Neuronal stem cell (in vitro differentiated cells): ENCODE measurements at regions not wholly inside any gene's neighbourhood (a gene's known extent, or its start where the extent isn't known, plus 50 kb on each side); places are given as distances from the start of the nearest gene placed in this dataset.
A peak's percentile ranks its signal among the peaks of the same experiment; 100 is the strongest.

Source experiments
- DNase-seq: peaks from one replicate; pipeline ENCODE4 v3.0.0-alpha.2; 2013; ENCODE audit warnings: low spot score
- H2AFZ ChIP-seq: one replicate; pipeline ENCODE4 v1.6.1; 2013; ENCODE audit warnings: mild to moderate bottlenecking, low read length, inconsistent platforms
- H2AK5ac ChIP-seq: 2 replicates; pipeline ENCODE4 v1.6.1; 2013; ENCODE audit warnings: low read depth, mild to moderate bottlenecking, inconsistent platforms, low read length, moderate library complexity, mixed read lengths
- H2BK120ac ChIP-seq: 2 replicates; pipeline ENCODE4 v1.6.1; 2013; ENCODE audit warnings: low read depth, mild to moderate bottlenecking, inconsistent platforms, low read length, moderate library complexity, mixed read lengths
- H2BK12ac ChIP-seq: one replicate; pipeline ENCODE4 v1.6.1; 2013; ENCODE audit warnings: low read length, inconsistent platforms
- H2BK15ac ChIP-seq: 2 replicates; pipeline ENCODE4 v1.6.1; 2013; ENCODE audit warnings: mild to moderate bottlenecking, low read length, inconsistent platforms, mixed read lengths
- H2BK5ac ChIP-seq: one replicate; pipeline ENCODE4 v1.6.1; 2013; ENCODE audit warnings: inconsistent platforms, mild to moderate bottlenecking, low read length, moderate library complexity
- H3K14ac ChIP-seq: one replicate; pipeline ENCODE4 v1.6.1; 2013; ENCODE audit warnings: low read length, inconsistent platforms
- H3K18ac ChIP-seq: 2 replicates; pipeline ENCODE4 v1.6.1; 2013; ENCODE audit warnings: low read length, inconsistent platforms
- H3K23ac ChIP-seq: 2 replicates; pipeline ENCODE4 v1.6.1; 2013; ENCODE audit warnings: low read depth, mild to moderate bottlenecking, mixed read lengths, low read length, inconsistent platforms; ENCODE audit not compliant: poor library complexity
- H3K27ac ChIP-seq: replicated peaks from 3 replicates; pipeline ENCODE4 v1.5.1; 2013; ENCODE audit warnings: low read length, inconsistent platforms
- H3K27me3 ChIP-seq, 3 experiments: 2 replicates each; pipeline ENCODE4 v1.6.1; 2013; ENCODE audit warnings: low read length in 3 of 3, mild to moderate bottlenecking in 2 of 3, inconsistent platforms in 1 of 3, low read depth in 1 of 3, mixed read lengths in 1 of 3, moderate library complexity in 1 of 3; ENCODE audit not compliant: control insufficient read depth in 3 of 3, insufficient read depth in 3 of 3
- H3K36me3 ChIP-seq, 2 donors: replicated peaks in 1 of 2; 2 replicates each; pipeline ENCODE4 v1.6.1; 2013; ENCODE audit warnings: low read length in 2 of 2; ENCODE audit not compliant: control insufficient read depth in 2 of 2, insufficient read depth in 2 of 2
- H3K4ac ChIP-seq: 2 replicates; pipeline ENCODE4 v1.6.1; 2013; ENCODE audit warnings: inconsistent platforms, mild to moderate bottlenecking, low read length, moderate library complexity
- H3K4me1 ChIP-seq, 2 donors: 1 replicate in 1 of 2; 2 replicates in 1 of 2; pipeline ENCODE4 v1.6.1; 2013; ENCODE audit warnings: low read length in 2 of 2, low read depth in 1 of 2; ENCODE audit not compliant: control insufficient read depth in 2 of 2, insufficient read depth in 1 of 2
- H3K4me2 ChIP-seq: one replicate; pipeline ENCODE4 v1.6.1; 2013; ENCODE audit warnings: mild to moderate bottlenecking, low read length, inconsistent platforms; ENCODE audit not compliant: insufficient read depth, poor library complexity, severe bottlenecking
- H3K4me3 ChIP-seq, 2 donors: 2 replicates each; pipeline ENCODE4 v1.5.1; 2013; ENCODE audit warnings: low read length in 2 of 2, mild to moderate bottlenecking in 2 of 2, inconsistent platforms in 1 of 2, moderate library complexity in 1 of 2
- H3K79me1 ChIP-seq: one replicate; pipeline ENCODE4 v1.6.1; 2013; ENCODE audit warnings: low read depth, mild to moderate bottlenecking, inconsistent platforms, low read length, moderate library complexity
- H3K9ac ChIP-seq: one replicate; pipeline ENCODE4 v1.6.1; 2013; ENCODE audit warnings: mild to moderate bottlenecking, low read depth, low read length, inconsistent platforms; ENCODE audit not compliant: poor library complexity
- H3K9me3 ChIP-seq, 2 donors: replicated peaks in 1 of 2; 2 replicates each; pipeline versions ENCODE3 to v1.6.1; 2013; ENCODE audit warnings: low read length in 2 of 2, mild to moderate bottlenecking in 2 of 2, inconsistent platforms in 1 of 2, low read depth in 1 of 2, mixed read lengths in 1 of 2, moderate library complexity in 1 of 2; ENCODE audit not compliant: control insufficient read depth in 2 of 2, insufficient read depth in 1 of 2
- H4K8ac ChIP-seq: one replicate; pipeline ENCODE4 v1.6.1; 2013; ENCODE audit warnings: low read depth, mild to moderate bottlenecking, inconsistent platforms, low read length, moderate library complexity
- H4K91ac ChIP-seq: one replicate; pipeline ENCODE4 v1.6.1; 2013; ENCODE audit warnings: low read length, low read depth, mild to moderate bottlenecking, inconsistent platforms; ENCODE audit not compliant: poor library complexity
- WGBS, 2 donors: extraction: QIAGEN DNeasy Blood & Tissue Kit; methylation state at CpG; one replicate each; pipeline ENCODE4 v1.1.7; 2013; ENCODE audit warnings: missing lambda C conversion rate in 2 of 2, mixed read lengths in 1 of 2; ENCODE audit not compliant: insufficient read length in 2 of 2, insufficient replicate concordance in 1 of 2; ENCODE audit errors: extremely low coverage in 2 of 2; 5-methylcytosine and 5-hydroxymethylcytosine counted together

DNA sequence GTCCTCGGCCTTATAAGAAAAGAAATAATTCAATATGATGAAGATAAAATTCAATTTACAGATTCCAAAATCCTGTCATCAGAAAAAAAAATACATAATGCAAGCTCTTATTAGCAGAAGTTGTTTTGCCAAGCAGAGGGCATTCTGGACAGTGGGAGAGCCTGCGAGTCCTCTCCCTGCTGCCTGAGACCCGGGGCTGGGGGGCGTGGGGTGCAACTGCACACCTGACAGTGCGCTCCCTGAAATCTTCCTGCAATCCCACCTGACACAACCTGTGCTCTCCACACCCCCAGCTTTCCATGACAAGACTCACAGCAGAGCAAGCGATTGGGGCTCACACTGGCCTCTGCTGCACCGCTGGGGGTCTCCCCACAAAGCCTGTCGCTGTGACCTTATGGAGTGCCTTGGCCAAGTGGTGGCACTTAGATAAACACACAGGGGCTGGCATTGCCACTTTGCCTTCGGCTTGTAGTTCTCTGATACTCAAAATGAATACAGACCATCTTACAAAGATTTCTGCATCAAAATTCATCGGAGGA is 130.3 kb upstream of the PDE10A start:
- Histone ChIP-seq H2BK5ac (no peak overlapping the region), H3K36me3 (no peaks in the 10 kb centered on the region), H3K27me3 (no peaks in the 10 kb centered on the region), H3K23ac (no peak overlapping the region), H3K9ac (no peak overlapping the region), H2AFZ (no peak overlapping the region), H3K4me3 (no peak overlapping the region), H2BK12ac (no peak overlapping the region), H3K14ac (no peak overlapping the region), H3K27ac (no peak overlapping the region), H3K79me1 (no peaks in the 10 kb centered on the region), H3K4me2 (no peak overlapping the region), H2BK120ac (no peak overlapping the region), H3K4me1 (no peaks in the 10 kb centered on the region), H2AK5ac (no peak overlapping the region), H3K4ac (no peak overlapping the region), H4K8ac (no peak overlapping the region), H3K18ac (no peak overlapping the region), H3K9me3 (peaks cover 0 to 5% of the 10 kb centered on the region in 2 donors), H2BK15ac (no peak overlapping the region), H4K91ac (no peak overlapping the region)
- WGBS, 2 donors, result no CpG with 5 or more reads among the region's 10 CpGs
- no peak for DNase-seq

DNA sequence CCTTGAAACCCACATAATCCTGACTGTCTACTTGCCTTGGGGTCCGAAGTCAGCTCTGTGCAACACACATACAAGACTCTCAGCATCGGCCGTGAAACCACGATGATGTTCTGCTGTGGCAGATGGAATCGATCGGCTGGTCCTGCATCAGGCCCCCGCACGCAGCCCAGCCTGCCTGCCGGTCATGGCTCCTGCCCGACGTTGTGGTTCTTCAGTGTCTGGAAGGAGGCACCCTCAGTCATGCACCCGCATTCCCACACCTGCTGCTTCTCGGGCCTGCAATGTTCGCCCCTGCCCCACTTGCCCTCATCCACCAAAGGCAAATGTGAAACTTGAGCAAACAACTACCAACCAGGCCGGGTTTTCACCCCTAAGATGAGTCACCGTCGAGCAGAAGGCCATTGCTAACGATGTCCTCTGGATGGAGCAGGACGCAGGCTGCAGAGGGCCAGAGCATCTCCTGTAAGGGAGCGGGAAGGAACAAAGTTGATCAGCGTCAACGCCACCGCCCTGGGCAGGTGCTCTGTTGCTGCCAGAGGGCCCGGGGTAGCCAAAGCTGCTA is 128.9 kb upstream of the PDE10A start:
- Histone ChIP-seq H3K36me3 (no peaks in the 10 kb centered on the region), H2BK120ac (no peak overlapping the region), H3K4me2 (no peak overlapping the region), H3K9ac (no peak overlapping the region), H3K9me3 (peaks cover 0 to 5% of the 10 kb centered on the region in 2 donors), H3K27me3 (no peaks in the 10 kb centered on the region), H4K91ac (no peak overlapping the region), H3K4me1 (no peaks in the 10 kb centered on the region), H2BK12ac (no peak overlapping the region), H2BK5ac (no peak overlapping the region), H3K18ac (no peak overlapping the region), H3K27ac (no peak overlapping the region), H4K8ac (no peak overlapping the region), H3K14ac (no peak overlapping the region), H3K4ac (no peak overlapping the region), H3K79me1 (no peaks in the 10 kb centered on the region), H3K4me3 (peak overlapping the region in 1 of 2 donors; percentile 35), H2AFZ (no peak overlapping the region), H2BK15ac (no peak overlapping the region), H2AK5ac (no peak overlapping the region), H3K23ac (no peak overlapping the region)
- WGBS, 2 donors, result no CpG with 5 or more reads among the region's 24 CpGs
- DNase-seq, result no peak

DNA sequence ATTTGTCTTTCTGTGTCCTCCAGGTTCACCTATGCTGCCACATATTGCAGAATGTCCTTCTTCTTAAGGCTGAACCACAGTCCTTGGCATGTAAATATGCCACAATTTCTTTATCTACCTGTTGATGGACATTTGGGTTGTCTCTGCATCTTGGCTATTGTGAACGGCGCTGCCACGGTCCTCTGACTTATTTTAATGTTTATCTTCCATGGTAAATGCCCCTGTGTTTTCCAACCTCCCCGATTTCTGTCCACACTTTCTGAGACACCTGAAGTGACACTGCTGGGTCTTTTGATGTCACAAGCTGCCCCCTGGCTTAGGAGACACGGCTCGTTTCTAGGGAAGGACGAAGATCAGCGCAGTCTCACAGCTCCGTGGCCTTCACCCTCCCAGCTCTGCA is 128.3 kb upstream of the PDE10A start:
- H2BK5ac ChIP-seq, result no peak overlapping the region
- H4K8ac ChIP-seq, result no peak overlapping the region
- H2AFZ ChIP-seq, result no peak overlapping the region
- H3K9ac ChIP-seq, result no peak overlapping the region
- H3K9me3 ChIP-seq, result peaks cover 0 to 5% of the 10 kb centered on the region in 2 donors
- DNase-seq, result no peak
- H3K4me3 ChIP-seq, result no peak overlapping the region
- no CpG with 5 or more reads among the region's 9 CpGs for WGBS, 2 donors
- no peak overlapping the region for H4K91ac ChIP-seq
- H3K79me1 ChIP-seq, result no peaks in the 10 kb centered on the region
- H3K4me1 ChIP-seq, result no peaks in the 10 kb centered on the region
- no peak overlapping the region for H3K18ac ChIP-seq
- H3K4ac ChIP-seq, result no peak overlapping the region
- no peaks in the 10 kb centered on the region for H3K27me3 ChIP-seq
- no peaks in the 10 kb centered on the region for H3K36me3 ChIP-seq
- H3K4me2 ChIP-seq, result no peak overlapping the region
- no peak overlapping the region for H2BK15ac ChIP-seq
- no peak overlapping the region for H2AK5ac ChIP-seq
- H3K23ac ChIP-seq, result no peak overlapping the region
- H3K14ac ChIP-seq, result no peak overlapping the region
- H2BK120ac ChIP-seq, result no peak overlapping the region
- no peak overlapping the region for H2BK12ac ChIP-seq
- no peak overlapping the region for H3K27ac ChIP-seq

DNA sequence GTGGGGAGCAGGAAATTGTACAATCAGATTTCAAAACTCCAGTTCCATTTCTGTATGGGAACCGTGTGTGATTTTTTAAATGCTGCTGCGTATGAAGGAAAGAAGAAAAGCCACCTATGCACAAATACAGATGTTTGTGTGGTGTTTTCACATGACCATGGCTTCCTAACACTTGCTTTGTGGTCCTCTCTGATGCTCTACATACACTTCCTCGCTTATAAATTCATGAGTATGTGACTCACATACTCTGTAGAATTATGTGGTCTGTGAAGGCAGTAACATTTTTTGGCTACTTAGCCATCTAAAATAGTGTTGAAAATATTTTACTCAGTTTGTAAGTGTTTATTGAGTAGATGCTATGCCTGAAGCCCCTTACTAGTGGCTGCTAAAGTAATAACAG is 119.8 kb upstream of the PDE10A start:
- Histone ChIP-seq H2AK5ac (no peak overlapping the region), H3K36me3 (no peaks in the 10 kb centered on the region), H3K14ac (no peak overlapping the region), H3K9ac (no peak overlapping the region), H2BK5ac (no peak overlapping the region), H3K23ac (no peak overlapping the region), H3K27ac (no peak overlapping the region), H2BK120ac (no peak overlapping the region), H3K18ac (no peak overlapping the region), H4K8ac (no peak overlapping the region), H3K9me3 (peaks cover 0 to 1% of the 10 kb centered on the region in 2 donors), H3K27me3 (no peaks in the 10 kb centered on the region), H2AFZ (no peak overlapping the region), H2BK12ac (no peak overlapping the region), H3K4me3 (no peak overlapping the region), H4K91ac (no peak overlapping the region), H3K4ac (no peak overlapping the region), H2BK15ac (no peak overlapping the region), H3K79me1 (no peaks in the 10 kb centered on the region), H3K4me2 (no peak overlapping the region), H3K4me1 (no peaks in the 10 kb centered on the region)
- WGBS, 2 donors, result no CpG with 5 or more reads among the region's 3 CpGs
- DNase-seq, result no peak
